ENCODE measurements at regions not wholly inside any gene's neighbourhood (a gene's known extent, or its start where the extent isn't known, plus 50 kb on each side); places are given as distances from the start of the nearest gene placed in this dataset.

DNA sequence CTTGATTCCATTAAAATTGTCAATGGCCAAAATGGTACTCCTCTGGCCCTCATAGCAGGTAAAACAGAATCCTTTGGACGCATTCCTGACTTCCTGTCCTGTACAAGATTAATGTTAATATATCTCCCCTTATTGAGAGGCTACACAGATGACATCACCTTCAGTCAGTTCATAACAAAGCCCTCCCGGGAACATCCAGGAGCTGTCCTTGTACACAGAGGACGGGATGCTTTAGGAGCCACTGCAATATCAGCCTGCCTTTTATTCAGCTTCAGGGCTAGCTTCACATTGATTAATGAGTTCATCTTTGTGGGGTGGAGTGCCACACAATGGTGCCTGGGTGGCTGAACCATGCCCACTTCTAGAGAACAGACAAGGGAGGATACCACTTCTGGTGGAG, 235.1 kb downstream of the NRIP1 start:
- Histone ChIP-seq H3K27me3 (ENCODE audit: insufficient read depth, low read length) (no peaks in the 10 kb centered on the region), H3K36me3 (ENCODE audit: insufficient read depth, low read length) (no peaks in the 10 kb centered on the region), H3K4me2 (ENCODE audit: low read length) (no peak overlapping the region), H3K27ac (ENCODE audit: low read depth, low read length) (no peak overlapping the region), H3K79me2 (ENCODE audit: insufficient read depth, low read length) (no peaks in the 10 kb centered on the region), H3K9me3 (ENCODE audit: insufficient read depth, low read depth, low read length) (no peaks in the 10 kb centered on the region), H2AFZ (ENCODE audit: low read depth, low read length) (no peak overlapping the region), H3K4me1 (ENCODE audit: insufficient read depth, low read length) (no peaks in the 10 kb centered on the region), H4K20me1 (ENCODE audit: insufficient read depth, low read length) (no peaks in the 10 kb centered on the region), H3K9ac (ENCODE audit: low read length) (no peak overlapping the region), H3K4me3 (ENCODE audit: insufficient read depth, low read depth, low read length) (no peak overlapping the region)
- Mint-ChIP-seq H3K4me1 (ENCODE audit: low read depth, unreplicated experiment) (no peaks in the 10 kb centered on the region), H3K27ac (ENCODE audit: unreplicated experiment) (no peak overlapping the region), H3K36me3 (ENCODE audit: low read depth, unreplicated experiment) (no peaks in the 10 kb centered on the region), H3K27me3 (ENCODE audit: low read depth, unreplicated experiment) (no peaks in the 10 kb centered on the region), H3K9me3 (ENCODE audit: unreplicated experiment) (no peaks in the 10 kb centered on the region), H3K4me3 (ENCODE audit: unreplicated experiment) (no peak overlapping the region)
- FAIRE-seq (no peak), DNase-seq (ENCODE audit: low read depth) (no peak)
- no peak for TF ChIP-seq EZH2 (IDR thresholded peaks at IDR 0.05; ENCODE audit: insufficient read depth, low read length)
- TF ChIP-seq, protein P1, sequence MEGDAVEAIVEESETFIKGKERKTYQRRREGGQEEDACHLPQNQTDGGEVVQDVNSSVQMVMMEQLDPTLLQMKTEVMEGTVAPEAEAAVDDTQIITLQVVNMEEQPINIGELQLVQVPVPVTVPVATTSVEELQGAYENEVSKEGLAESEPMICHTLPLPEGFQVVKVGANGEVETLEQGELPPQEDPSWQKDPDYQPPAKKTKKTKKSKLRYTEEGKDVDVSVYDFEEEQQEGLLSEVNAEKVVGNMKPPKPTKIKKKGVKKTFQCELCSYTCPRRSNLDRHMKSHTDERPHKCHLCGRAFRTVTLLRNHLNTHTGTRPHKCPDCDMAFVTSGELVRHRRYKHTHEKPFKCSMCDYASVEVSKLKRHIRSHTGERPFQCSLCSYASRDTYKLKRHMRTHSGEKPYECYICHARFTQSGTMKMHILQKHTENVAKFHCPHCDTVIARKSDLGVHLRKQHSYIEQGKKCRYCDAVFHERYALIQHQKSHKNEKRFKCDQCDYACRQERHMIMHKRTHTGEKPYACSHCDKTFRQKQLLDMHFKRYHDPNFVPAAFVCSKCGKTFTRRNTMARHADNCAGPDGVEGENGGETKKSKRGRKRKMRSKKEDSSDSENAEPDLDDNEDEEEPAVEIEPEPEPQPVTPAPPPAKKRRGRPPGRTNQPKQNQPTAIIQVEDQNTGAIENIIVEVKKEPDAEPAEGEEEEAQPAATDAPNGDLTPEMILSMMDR (IDR thresholded peaks at IDR 0.05; ENCODE audit: insufficient read depth, low read depth, low read length), result no peak

DNA sequence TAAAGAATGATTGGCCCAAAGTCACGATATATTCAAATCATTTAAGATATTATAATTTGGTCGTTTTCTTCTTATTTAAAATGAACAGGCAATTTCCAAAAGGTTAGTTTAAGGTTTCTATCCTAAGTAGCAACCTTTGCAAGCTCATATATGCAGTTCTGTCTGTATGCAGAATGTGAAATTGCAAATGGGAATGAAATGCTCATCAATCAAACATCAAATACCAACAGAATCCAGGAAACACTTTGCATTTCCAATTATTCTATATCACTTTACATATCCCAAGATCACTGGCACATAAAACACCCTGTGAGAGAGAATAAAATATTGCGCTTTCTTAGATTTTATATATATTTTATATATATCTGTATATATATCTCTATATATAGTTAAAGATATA, 237.3 kb downstream of the NRIP1 start:
- H3K4me1 ChIP-seq (ENCODE audit: insufficient read depth, low read length), result no peaks in the 10 kb centered on the region
- Mint-ChIP-seq H3K4me1 (ENCODE audit: low read depth, unreplicated experiment) (no peaks in the 10 kb centered on the region), H3K9me3 (ENCODE audit: unreplicated experiment) (no peaks in the 10 kb centered on the region), H3K27ac (ENCODE audit: unreplicated experiment) (no peak overlapping the region), H3K4me3 (ENCODE audit: unreplicated experiment) (no peak overlapping the region), H3K27me3 (ENCODE audit: low read depth, unreplicated experiment) (no peaks in the 10 kb centered on the region), H3K36me3 (ENCODE audit: low read depth, unreplicated experiment) (no peaks in the 10 kb centered on the region)
- FAIRE-seq (no peak), DNase-seq (ENCODE audit: low read depth) (no peak)
- no peaks in the 10 kb centered on the region for H3K36me3 ChIP-seq (ENCODE audit: insufficient read depth, low read length)
- no peaks in the 10 kb centered on the region for H3K79me2 ChIP-seq (ENCODE audit: insufficient read depth, low read length)
- no peaks in the 10 kb centered on the region for H3K9me3 ChIP-seq (ENCODE audit: insufficient read depth, low read depth, low read length)
- no peak overlapping the region for H3K9ac ChIP-seq (ENCODE audit: low read length)
- no peaks in the 10 kb centered on the region for H3K27me3 ChIP-seq (ENCODE audit: insufficient read depth, low read length)
- H3K27ac ChIP-seq (ENCODE audit: low read depth, low read length), result no peak overlapping the region
- H3K4me3 ChIP-seq (ENCODE audit: insufficient read depth, low read depth, low read length), result no peak overlapping the region
- no peaks in the 10 kb centered on the region for H4K20me1 ChIP-seq (ENCODE audit: insufficient read depth, low read length)
- no peak overlapping the region for H2AFZ ChIP-seq (ENCODE audit: low read depth, low read length)
- H3K4me2 ChIP-seq (ENCODE audit: low read length), result no peak overlapping the region
- TF ChIP-seq, protein P1 (IDR thresholded peaks at IDR 0.05; ENCODE audit: insufficient read depth, low read depth, low read length), result no peak
- no peak for TF ChIP-seq EZH2 (IDR thresholded peaks at IDR 0.05; ENCODE audit: insufficient read depth, low read length)

DNA sequence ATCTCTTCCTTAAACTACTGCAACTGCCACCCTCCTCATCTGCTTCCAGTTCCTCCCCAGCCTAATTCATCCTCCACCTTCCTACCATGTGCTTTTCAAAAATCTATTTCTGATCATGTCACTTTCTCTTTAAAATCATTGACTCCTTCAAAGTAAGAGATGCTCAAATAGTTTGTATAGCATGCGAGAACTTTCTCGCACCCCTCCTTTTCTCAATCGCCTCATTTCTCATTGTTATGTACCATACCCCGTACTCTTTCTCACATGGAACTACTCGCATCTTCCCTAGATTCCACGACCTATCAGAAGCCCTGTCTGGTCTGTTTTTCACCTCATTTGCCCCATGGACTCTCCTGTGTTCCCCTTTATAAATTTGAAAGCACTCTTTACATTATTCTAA, 238.2 kb downstream of the NRIP1 start:
- no peak overlapping the region for H2AFZ ChIP-seq (ENCODE audit: low read depth, low read length)
- H3K4me3 ChIP-seq (ENCODE audit: insufficient read depth, low read depth, low read length), result no peak overlapping the region
- no peaks in the 10 kb centered on the region for H3K36me3 ChIP-seq (ENCODE audit: insufficient read depth, low read length)
- Mint-ChIP-seq H3K36me3 (ENCODE audit: low read depth, unreplicated experiment) (no peaks in the 10 kb centered on the region), H3K9me3 (ENCODE audit: unreplicated experiment) (no peaks in the 10 kb centered on the region), H3K4me1 (ENCODE audit: low read depth, unreplicated experiment) (no peaks in the 10 kb centered on the region), H3K4me3 (ENCODE audit: unreplicated experiment) (no peak overlapping the region), H3K27me3 (ENCODE audit: low read depth, unreplicated experiment) (no peaks in the 10 kb centered on the region), H3K27ac (ENCODE audit: unreplicated experiment) (no peak overlapping the region)
- TF ChIP-seq EZH2 (IDR thresholded peaks at IDR 0.05; ENCODE audit: insufficient read depth, low read length), result no peak
- no peak overlapping the region for H3K9ac ChIP-seq (ENCODE audit: low read length)
- H3K27me3 ChIP-seq (ENCODE audit: insufficient read depth, low read length), result no peaks in the 10 kb centered on the region
- DNase-seq (ENCODE audit: low read depth) (no peak), FAIRE-seq (no peak)
- no peaks in the 10 kb centered on the region for H3K9me3 ChIP-seq (ENCODE audit: insufficient read depth, low read depth, low read length)
- no peaks in the 10 kb centered on the region for H3K79me2 ChIP-seq (ENCODE audit: insufficient read depth, low read length)
- H4K20me1 ChIP-seq (ENCODE audit: insufficient read depth, low read length), result no peaks in the 10 kb centered on the region
- H3K27ac ChIP-seq (ENCODE audit: low read depth, low read length), result no peak overlapping the region
- no peak overlapping the region for H3K4me2 ChIP-seq (ENCODE audit: low read length)
- no peaks in the 10 kb centered on the region for H3K4me1 ChIP-seq (ENCODE audit: insufficient read depth, low read length)

Data from astrocyte (in vitro differentiated cells and primary cell).